ENCODE measurements at regions not wholly inside any gene's neighbourhood (a gene's known extent, or its start where the extent isn't known, plus 50 kb on each side); places are given as distances from the start of the nearest gene placed in this dataset.

- TF ChIP-seq, protein P1, sequence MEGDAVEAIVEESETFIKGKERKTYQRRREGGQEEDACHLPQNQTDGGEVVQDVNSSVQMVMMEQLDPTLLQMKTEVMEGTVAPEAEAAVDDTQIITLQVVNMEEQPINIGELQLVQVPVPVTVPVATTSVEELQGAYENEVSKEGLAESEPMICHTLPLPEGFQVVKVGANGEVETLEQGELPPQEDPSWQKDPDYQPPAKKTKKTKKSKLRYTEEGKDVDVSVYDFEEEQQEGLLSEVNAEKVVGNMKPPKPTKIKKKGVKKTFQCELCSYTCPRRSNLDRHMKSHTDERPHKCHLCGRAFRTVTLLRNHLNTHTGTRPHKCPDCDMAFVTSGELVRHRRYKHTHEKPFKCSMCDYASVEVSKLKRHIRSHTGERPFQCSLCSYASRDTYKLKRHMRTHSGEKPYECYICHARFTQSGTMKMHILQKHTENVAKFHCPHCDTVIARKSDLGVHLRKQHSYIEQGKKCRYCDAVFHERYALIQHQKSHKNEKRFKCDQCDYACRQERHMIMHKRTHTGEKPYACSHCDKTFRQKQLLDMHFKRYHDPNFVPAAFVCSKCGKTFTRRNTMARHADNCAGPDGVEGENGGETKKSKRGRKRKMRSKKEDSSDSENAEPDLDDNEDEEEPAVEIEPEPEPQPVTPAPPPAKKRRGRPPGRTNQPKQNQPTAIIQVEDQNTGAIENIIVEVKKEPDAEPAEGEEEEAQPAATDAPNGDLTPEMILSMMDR (IDR thresholded peaks at IDR 0.05), result no peak
- DNase-seq (ENCODE audit: low spot score) (no peak), ATAC-seq (ENCODE audit: low FRiP score) (no peak)
Measured at GRCh38 chr4:11889099-11889498, 460.4 kb upstream of the HS3ST1 start.

DNA sequence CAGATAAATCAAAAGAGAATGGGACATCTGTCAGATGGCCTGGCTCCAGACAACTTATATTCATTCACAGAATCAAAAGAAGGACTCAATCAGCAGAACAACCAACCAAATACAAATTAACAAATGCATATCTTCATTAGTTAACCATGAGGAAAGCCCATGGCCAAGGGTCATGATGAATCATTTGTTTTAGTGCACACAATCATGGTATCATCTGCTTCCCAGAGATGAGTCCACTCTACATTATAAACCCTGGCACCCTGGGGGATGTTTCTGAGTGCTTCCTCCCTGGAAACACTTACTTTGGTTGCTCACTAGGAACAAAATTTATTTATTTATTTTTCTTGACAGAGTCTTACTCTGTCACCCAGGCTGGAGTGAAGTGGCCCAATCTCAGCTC, 453.3 kb upstream of the HS3ST1 start:
- DNase-seq (ENCODE audit: low spot score), result no peak
- TF ChIP-seq, protein P1 (IDR thresholded peaks at IDR 0.05), result no peak
- ATAC-seq (ENCODE audit: low FRiP score), result no peak

DNA sequence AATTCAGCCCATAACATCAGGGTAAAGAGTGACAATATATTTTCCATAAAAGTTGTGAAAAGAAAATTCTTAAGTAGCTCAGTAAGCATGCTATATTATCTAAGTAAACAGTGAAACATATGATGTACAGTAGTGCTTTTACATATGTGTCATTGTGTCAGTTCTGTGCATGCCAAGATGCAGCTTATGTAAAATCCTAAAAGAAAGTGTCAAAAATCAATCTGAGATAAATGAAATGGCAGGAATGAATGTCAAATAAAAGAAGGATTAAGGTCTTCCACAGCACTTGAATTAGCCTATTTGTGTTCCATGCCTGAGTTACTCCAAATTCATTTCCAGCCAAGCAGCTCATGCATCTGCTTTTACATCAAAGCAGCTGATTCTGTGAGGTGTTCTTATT, 452.7 kb upstream of the HS3ST1 start:
- DNase-seq (ENCODE audit: low spot score), result no peak
- TF ChIP-seq, protein P1 (IDR thresholded peaks at IDR 0.05), result no peak
- no peak for ATAC-seq (ENCODE audit: low FRiP score)

DNA sequence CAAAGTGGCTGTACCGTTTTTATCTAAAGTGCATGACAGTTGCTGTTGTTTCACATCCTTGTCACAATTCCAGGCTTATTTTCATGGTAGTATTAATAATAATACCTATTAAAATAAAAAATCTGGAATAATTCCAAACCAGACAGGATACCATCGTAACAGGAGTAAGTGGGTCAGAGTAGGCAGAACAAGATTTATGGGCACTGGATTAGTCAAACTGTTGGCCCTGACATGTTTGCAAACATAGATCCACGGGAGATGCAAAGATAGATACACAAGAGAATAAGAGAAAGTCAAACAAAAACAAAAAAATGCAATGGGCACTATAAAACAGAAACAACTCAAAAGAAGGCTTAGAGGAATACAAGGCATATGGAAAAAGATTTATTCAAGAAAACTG, 449.5 kb upstream of the HS3ST1 start:
- ATAC-seq (ENCODE audit: low FRiP score) (no peak), DNase-seq (ENCODE audit: low spot score) (no peak)
- TF ChIP-seq, protein P1 (IDR thresholded peaks at IDR 0.05), result no peak

GRCh38 chr4:11876104-11876503, 447.4 kb upstream of the HS3ST1 start:
- no peak for ATAC-seq (ENCODE audit: low FRiP score)
- no peak for DNase-seq (ENCODE audit: low spot score)
- TF ChIP-seq, protein P1 (IDR thresholded peaks at IDR 0.05), result no peak

- ATAC-seq (ENCODE audit: low FRiP score), result no peak
- DNase-seq (ENCODE audit: low spot score), result no peak
- TF ChIP-seq, protein P1 (IDR thresholded peaks at IDR 0.05), result no peak
Measured at GRCh38 chr4:11869191-11869870, 440.6 kb upstream of the HS3ST1 start.

DNA sequence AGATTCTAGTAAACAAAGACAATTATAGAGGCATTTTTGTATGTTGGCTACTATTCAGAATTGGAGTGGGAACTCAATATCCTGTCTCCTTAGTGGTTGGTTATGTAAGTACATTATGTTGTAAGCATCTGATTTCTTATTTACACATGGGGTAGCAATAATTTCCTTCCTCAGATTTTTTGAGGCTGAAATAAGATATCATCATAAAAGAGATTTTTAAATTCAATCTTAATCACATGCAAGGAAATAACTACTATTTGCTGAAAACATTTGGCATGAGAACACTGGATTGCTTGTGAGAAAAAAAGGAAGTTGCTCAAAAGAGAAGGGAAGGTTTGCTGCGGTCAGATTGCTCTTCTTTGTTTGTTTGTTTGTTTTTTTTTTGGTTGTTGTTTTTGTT, 437.7 kb upstream of the HS3ST1 start:
- DNase-seq (ENCODE audit: low spot score), result no peak
- no peak for ATAC-seq (ENCODE audit: low FRiP score)
- TF ChIP-seq, protein P1 (IDR thresholded peaks at IDR 0.05), result no peak
